IPS DF 6.9 (cell line): ENCODE measurements at regions not wholly inside any gene's neighbourhood (a gene's known extent, or its start where the extent isn't known, plus 50 kb on each side); places are given as distances from the start of the nearest gene placed in this dataset.
"Not testable (repeated sequence)": the region's sequence is repeated elsewhere in the genome, so short reads cannot be mapped to it uniquely, and the experiment has no call there.

Source experiments
- DNase-seq: peaks from one replicate; pipeline ENCODE4 v3.0.0-alpha.2; 2013; ENCODE audit warnings: low read depth, low spot score
- H3K27ac ChIP-seq: one replicate; pipeline ENCODE4 v1.5.1; 2013; ENCODE audit warnings: low read length, control low read depth
- H3K27me3 ChIP-seq: 2 replicates; pipeline ENCODE4 v1.6.1; 2013; ENCODE audit warnings: mild to moderate bottlenecking, low read length; ENCODE audit not compliant: control insufficient read depth, insufficient read depth
- H3K36me3 ChIP-seq: 2 replicates; pipeline ENCODE4 v1.6.1; 2013; ENCODE audit warnings: low read length; ENCODE audit not compliant: control insufficient read depth, insufficient read depth
- H3K4me1 ChIP-seq: 2 replicates; pipeline ENCODE4 v1.6.1; 2013; ENCODE audit warnings: low read length; ENCODE audit not compliant: control insufficient read depth, insufficient read depth
- H3K4me3 ChIP-seq: 2 replicates; pipeline ENCODE4 v1.5.1; 2013; ENCODE audit warnings: mild to moderate bottlenecking, low read length
- H3K9me3 ChIP-seq: 2 replicates; pipeline ENCODE4 v1.6.1; 2013; ENCODE audit warnings: low read length, inconsistent platforms; ENCODE audit not compliant: control insufficient read depth, insufficient read depth
- WGBS: extraction: QIAGEN DNeasy Blood & Tissue Kit; methylation state at CpG from one replicate; pipeline ENCODE4 v1.1.7; 2013; ENCODE audit warnings: mixed read lengths, missing lambda C conversion rate; ENCODE audit not compliant: insufficient read length, insufficient coverage; 5-methylcytosine and 5-hydroxymethylcytosine counted together

GRCh38 chr12:33125755-33126154, 229.2 kb upstream of the PKP2 start:
- H3K4me3 ChIP-seq = no peak overlapping the region
- no peak for DNase-seq
- no peaks in the 10 kb centered on the region for H3K27me3 ChIP-seq
- no peak overlapping the region for H3K27ac ChIP-seq
- no peaks in the 10 kb centered on the region for H3K36me3 ChIP-seq
- H3K9me3 ChIP-seq = no peaks in the 10 kb centered on the region
- no peaks in the 10 kb centered on the region for H3K4me1 ChIP-seq

DNA sequence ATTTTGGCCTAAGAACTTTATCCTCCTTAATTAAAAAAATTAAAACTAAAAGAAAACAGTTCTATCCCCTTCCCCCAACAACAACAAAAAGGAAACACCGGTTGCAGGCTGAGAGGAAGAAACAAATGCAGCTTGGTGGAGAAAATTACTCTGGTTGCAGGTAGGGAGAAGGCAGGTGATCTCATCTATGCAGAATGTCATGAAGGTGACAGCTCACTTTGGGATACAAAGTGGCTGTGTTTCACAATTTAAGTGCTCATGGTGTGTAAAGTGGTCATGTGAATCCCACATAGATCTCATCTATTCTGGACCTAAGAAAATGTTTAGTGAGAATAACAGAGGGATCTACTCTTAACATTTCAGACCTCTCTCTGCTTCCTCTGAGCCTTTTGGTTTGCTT, 219.7 kb upstream of the PKP2 start:
- no CpG with 5 or more reads among the region's 1 CpG for WGBS

DNA sequence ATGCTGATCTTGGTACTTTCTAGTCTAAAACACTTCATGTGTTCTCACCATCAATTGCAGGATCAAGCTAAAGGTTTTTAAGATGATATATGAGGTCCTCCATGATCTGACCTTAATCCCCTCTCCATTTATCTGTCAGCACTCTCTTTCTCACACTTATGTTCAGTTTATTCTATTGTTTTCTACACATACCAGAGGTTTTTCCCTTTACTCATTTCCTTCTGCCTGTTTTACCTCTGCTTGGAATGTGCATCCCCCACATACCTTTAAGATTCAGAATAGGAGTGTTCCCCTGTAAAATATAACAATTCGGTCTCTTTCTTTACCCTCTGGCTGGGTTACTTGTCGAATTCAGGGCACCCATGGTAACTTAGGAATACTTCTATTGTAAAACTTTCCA, 219.1 kb upstream of the PKP2 start:
- Histone ChIP-seq H3K27me3 (no peaks in the 10 kb centered on the region), H3K9me3 (no peaks in the 10 kb centered on the region), H3K27ac (no peak overlapping the region), H3K4me1 (no peaks in the 10 kb centered on the region), H3K36me3 (no peaks in the 10 kb centered on the region), H3K4me3 (no peak overlapping the region)
- no CpG with 5 or more reads among the region's 2 CpGs for WGBS
- DNase-seq = no peak

More for the DNA sequence above, 219.7 kb upstream of the PKP2 start:
- DNase-seq = no peak
- Histone ChIP-seq H3K27ac (no peak overlapping the region), H3K4me3 (no peak overlapping the region), H3K4me1 (no peaks in the 10 kb centered on the region), H3K9me3 (no peaks in the 10 kb centered on the region), H3K27me3 (no peaks in the 10 kb centered on the region), H3K36me3 (no peaks in the 10 kb centered on the region)

- DNase-seq = no peak
These were observed 215.3 kb upstream of the PKP2 start for GRCh38 chr12:33111850-33112249.

GRCh38 chr12:33107827-33108226, 211.2 kb upstream of the PKP2 start:
- no CpG with 5 or more reads among the region's 7 CpGs for WGBS
- not testable (repeated sequence) for DNase-seq, H3K9me3 ChIP-seq, H3K4me1 ChIP-seq, H3K36me3 ChIP-seq, H3K27ac ChIP-seq, H3K27me3 ChIP-seq, H3K4me3 ChIP-seq

More at GRCh38 chr12:33111850-33112249, 215.3 kb upstream of the PKP2 start:
- WGBS = no CpG with 5 or more reads among the region's 6 CpGs
- no peak overlapping the region for H3K4me3 ChIP-seq
- no peaks in the 10 kb centered on the region; the same call in 1 of the 2 replicates for H3K9me3 ChIP-seq
- H3K36me3 ChIP-seq = no peaks in the 10 kb centered on the region
- no peaks in the 10 kb centered on the region for H3K4me1 ChIP-seq
- no peaks in the 10 kb centered on the region for H3K27me3 ChIP-seq
- no peak overlapping the region for H3K27ac ChIP-seq

DNA sequence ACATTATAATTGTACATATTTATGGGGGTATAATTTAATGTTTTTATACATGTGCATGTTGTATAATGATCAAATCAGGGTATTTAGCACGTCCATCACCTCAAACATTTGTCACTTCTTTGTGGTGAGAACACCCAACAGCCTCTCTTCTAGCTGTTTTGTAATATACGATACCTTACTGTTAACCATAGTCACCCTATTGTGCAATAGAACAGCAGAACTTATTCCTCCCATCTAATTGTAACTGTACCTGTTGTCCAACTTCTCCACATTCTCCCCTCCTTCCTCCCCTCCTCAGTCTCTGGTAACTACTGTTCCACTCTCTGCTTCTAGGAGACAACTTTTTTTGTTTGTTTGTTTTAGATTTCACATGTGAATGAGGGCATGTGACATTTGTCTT, 197.0 kb upstream of the PKP2 start:
- no peak for DNase-seq
- no CpG with 5 or more reads among the region's 2 CpGs for WGBS
- H3K4me3 ChIP-seq = no peak overlapping the region
- no peaks in the 10 kb centered on the region for H3K36me3 ChIP-seq
- H3K27me3 ChIP-seq = no peaks in the 10 kb centered on the region
- H3K9me3 ChIP-seq = no peaks in the 10 kb centered on the region
- H3K27ac ChIP-seq = no peak overlapping the region
- H3K4me1 ChIP-seq = no peaks in the 10 kb centered on the region

DNA sequence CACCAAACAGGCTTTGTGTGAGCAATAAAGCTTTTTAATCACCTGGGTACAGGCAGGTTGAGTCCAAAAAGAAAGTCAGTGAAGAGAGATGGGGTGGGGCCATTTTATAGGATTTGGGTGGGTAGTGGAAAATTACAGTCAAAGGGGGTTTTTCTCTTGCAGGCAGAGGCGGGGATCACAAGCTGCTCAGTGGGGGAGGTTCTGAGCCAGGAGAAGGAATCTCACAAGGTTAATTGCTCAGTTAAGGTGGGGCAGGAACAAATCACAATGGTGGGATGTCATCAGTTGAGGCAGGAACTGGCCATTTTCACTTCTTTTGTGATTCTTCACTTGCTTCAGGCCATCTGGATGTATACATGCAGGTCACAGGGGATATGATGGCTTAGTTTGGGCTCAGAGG, 191.3 kb upstream of the PKP2 start:
- not testable (repeated sequence) for H3K4me1 ChIP-seq, H3K27ac ChIP-seq, H3K27me3 ChIP-seq, H3K4me3 ChIP-seq, DNase-seq, H3K9me3 ChIP-seq, H3K36me3 ChIP-seq
- WGBS = no CpG with 5 or more reads among the region's 1 CpG

GRCh38 chr12:33076401-33076800, 179.8 kb upstream of the PKP2 start:
- WGBS = no CpG with 5 or more reads among the region's 9 CpGs
- not testable (repeated sequence) for H3K27me3 ChIP-seq, H3K4me1 ChIP-seq, H3K4me3 ChIP-seq, H3K36me3 ChIP-seq, H3K9me3 ChIP-seq, DNase-seq, H3K27ac ChIP-seq

GRCh38 chr12:33075130-33075766, 178.7 kb upstream of the PKP2 start:
- H3K9me3 ChIP-seq, H3K4me3 ChIP-seq, H3K27me3 ChIP-seq, H3K27ac ChIP-seq, H3K36me3 ChIP-seq, H3K4me1 ChIP-seq, DNase-seq: not testable (repeated sequence)
- no CpG with 5 or more reads among the region's 25 CpGs for WGBS

GRCh38 chr12:33061844-33062243, 165.3 kb upstream of the PKP2 start:
- Histone ChIP-seq H3K27me3 (no peaks in the 10 kb centered on the region), H3K36me3 (no peaks in the 10 kb centered on the region), H3K4me1 (no peaks in the 10 kb centered on the region), H3K9me3 (no peaks in the 10 kb centered on the region), H3K4me3 (no peak overlapping the region), H3K27ac (no peak overlapping the region)
- no peak for DNase-seq

GRCh38 chr12:33054371-33054770, 157.8 kb upstream of the PKP2 start:
- Histone ChIP-seq H3K27ac (no peak overlapping the region), H3K4me1 (peaks cover 1% of the 10 kb centered on the region; the same call in 1 of the 2 replicates), H3K9me3 (no peaks in the 10 kb centered on the region), H3K4me3 (no peak overlapping the region), H3K36me3 (no peaks in the 10 kb centered on the region), H3K27me3 (no peaks in the 10 kb centered on the region)
- no CpG with 5 or more reads among the region's 3 CpGs for WGBS
- DNase-seq = no peak
